Muscle layer of duodenum (tissue), 2 donors: ENCODE measurements at regions not wholly inside any gene's neighbourhood (a gene's known extent, or its start where the extent isn't known, plus 50 kb on each side); places are given as distances from the start of the nearest gene placed in this dataset.

Source experiments
- H3K27ac ChIP-seq: one replicate; pipeline ENCODE4 v1.7.0; 2013; ENCODE audit warnings: mild to moderate bottlenecking, low read length
- H3K27me3 ChIP-seq: one replicate; pipeline ENCODE4 v1.7.0; 2013; ENCODE audit warnings: low read depth, mild to moderate bottlenecking, control low read depth, low read length
- H3K36me3 ChIP-seq, 2 donors: one replicate each; pipeline ENCODE4 v1.7.0; 2013; ENCODE audit warnings: low read length in 2 of 2, control low read depth in 1 of 2, mild to moderate bottlenecking in 1 of 2; ENCODE audit not compliant: insufficient read depth in 2 of 2, control insufficient read depth in 1 of 2
- H3K4me1 ChIP-seq, 2 donors: one replicate each; pipeline ENCODE4 v1.7.0; 2013; ENCODE audit warnings: low read length in 2 of 2, mild to moderate bottlenecking in 2 of 2, control low read depth in 1 of 2, moderate library complexity in 1 of 2; ENCODE audit not compliant: insufficient read depth in 2 of 2, control insufficient read depth in 1 of 2
- H3K4me3 ChIP-seq, 2 donors: one replicate each; pipeline ENCODE4 v1.7.0; 2013; ENCODE audit warnings: low read length in 2 of 2, low read depth in 1 of 2, mild to moderate bottlenecking in 1 of 2
- H3K9me3 ChIP-seq, 2 donors: one replicate each; pipeline ENCODE4 v1.7.0; 2013; ENCODE audit warnings: low read length in 2 of 2, control low read depth in 1 of 2, mild to moderate bottlenecking in 1 of 2; ENCODE audit not compliant: control insufficient read depth in 1 of 2
- donor health status: healthy.

GRCh38 chr10:84681781-84682180 lies 353.4 kb downstream of the CCSER2 start:
- H3K36me3 ChIP-seq = no peaks in the 10 kb centered on the region
- H3K27me3 ChIP-seq = no peaks in the 10 kb centered on the region
- H3K4me3 ChIP-seq = no peak overlapping the region
- H3K27ac ChIP-seq = no peak overlapping the region
- no peaks in the 10 kb centered on the region for H3K4me1 ChIP-seq
- no peaks in the 10 kb centered on the region for H3K9me3 ChIP-seq

- Histone ChIP-seq H3K27ac (no peak overlapping the region), H3K4me1 (no peaks in the 10 kb centered on the region), H3K9me3 (no peaks in the 10 kb centered on the region), H3K36me3 (no peaks in the 10 kb centered on the region), H3K27me3 (no peaks in the 10 kb centered on the region), H3K4me3 (no peak overlapping the region)
Measured at GRCh38 chr10:84683550-84683949, 355.2 kb downstream of the CCSER2 start.

- H3K27me3 ChIP-seq = no peaks in the 10 kb centered on the region
- no peaks in the 10 kb centered on the region for H3K36me3 ChIP-seq
- H3K27ac ChIP-seq = no peak overlapping the region
- no peak overlapping the region for H3K4me3 ChIP-seq
- no peaks in the 10 kb centered on the region for H3K9me3 ChIP-seq
- H3K4me1 ChIP-seq = no peaks in the 10 kb centered on the region
Measured at GRCh38 chr10:84683980-84684740, 355.8 kb downstream of the CCSER2 start.

GRCh38 chr10:84685047-84685660 lies 356.8 kb downstream of the CCSER2 start:
- no peaks in the 10 kb centered on the region for H3K36me3 ChIP-seq

GRCh38 chr10:84693006-84693405 lies 364.6 kb downstream of the CCSER2 start:
- Histone ChIP-seq H3K27me3 (no peaks in the 10 kb centered on the region), H3K27ac (no peak overlapping the region), H3K4me1 (no peaks in the 10 kb centered on the region), H3K36me3 (no peaks in the 10 kb centered on the region), H3K9me3 (peaks cover 3 to 4% of the 10 kb centered on the region in 2 donors), H3K4me3 (no peak overlapping the region)

More at GRCh38 chr10:84685047-84685660, 356.8 kb downstream of the CCSER2 start:
- H3K27ac ChIP-seq = no peak overlapping the region
- no peaks in the 10 kb centered on the region for H3K4me1 ChIP-seq
- H3K9me3 ChIP-seq = no peaks in the 10 kb centered on the region
- H3K27me3 ChIP-seq = no peaks in the 10 kb centered on the region
- no peak overlapping the region for H3K4me3 ChIP-seq

- Histone ChIP-seq H3K9me3 (peaks cover 3 to 4% of the 10 kb centered on the region in 2 donors), H3K4me3 (no peak overlapping the region), H3K36me3 (no peaks in the 10 kb centered on the region), H3K4me1 (no peaks in the 10 kb centered on the region), H3K27ac (no peak overlapping the region), H3K27me3 (no peaks in the 10 kb centered on the region)
Measured at GRCh38 chr10:84695902-84696301, 367.5 kb downstream of the CCSER2 start.

GRCh38 chr10:84696610-84697009 lies 368.2 kb downstream of the CCSER2 start:
- no peak overlapping the region for H3K4me3 ChIP-seq
- no peaks in the 10 kb centered on the region for H3K4me1 ChIP-seq
- no peak overlapping the region for H3K27ac ChIP-seq
- H3K36me3 ChIP-seq = no peaks in the 10 kb centered on the region
- H3K9me3 ChIP-seq = peaks cover 3 to 4% of the 10 kb centered on the region in 2 donors
- H3K27me3 ChIP-seq = no peaks in the 10 kb centered on the region

- Histone ChIP-seq H3K36me3 (no peaks in the 10 kb centered on the region), H3K4me3 (no peak overlapping the region), H3K4me1 (no peaks in the 10 kb centered on the region), H3K9me3 (no peaks in the 10 kb centered on the region), H3K27me3 (no peaks in the 10 kb centered on the region), H3K27ac (no peak overlapping the region)
Measured at GRCh38 chr10:84698989-84699388, 370.6 kb downstream of the CCSER2 start.

GRCh38 chr10:84700668-84701369 lies 372.4 kb downstream of the CCSER2 start:
- no peaks in the 10 kb centered on the region for H3K27me3 ChIP-seq
- H3K9me3 ChIP-seq = no peaks in the 10 kb centered on the region
- no peaks in the 10 kb centered on the region for H3K4me1 ChIP-seq
- H3K36me3 ChIP-seq = no peaks in the 10 kb centered on the region
- H3K4me3 ChIP-seq = no peak overlapping the region
- no peak overlapping the region for H3K27ac ChIP-seq

GRCh38 chr10:84701370-84701720 lies 373.0 kb downstream of the CCSER2 start:
- H3K9me3 ChIP-seq = no peaks in the 10 kb centered on the region
- no peaks in the 10 kb centered on the region for H3K36me3 ChIP-seq
- H3K4me1 ChIP-seq = no peaks in the 10 kb centered on the region
- no peaks in the 10 kb centered on the region for H3K27me3 ChIP-seq
- H3K4me3 ChIP-seq = no peak overlapping the region
- H3K27ac ChIP-seq = no peak overlapping the region

- Histone ChIP-seq H3K27me3 (no peaks in the 10 kb centered on the region), H3K9me3 (no peaks in the 10 kb centered on the region)
Measured at GRCh38 chr10:84704101-84704500, 375.7 kb downstream of the CCSER2 start.

More at GRCh38 chr10:84704101-84704500, 375.7 kb downstream of the CCSER2 start:
- Histone ChIP-seq H3K4me3 (no peak overlapping the region), H3K4me1 (no peaks in the 10 kb centered on the region), H3K36me3 (no peaks in the 10 kb centered on the region), H3K27ac (no peak overlapping the region)
